HG03060 (cell line): ENCODE measurements at regions not wholly inside any gene's neighbourhood (a gene's known extent, or its start where the extent isn't known, plus 50 kb on each side); places are given as distances from the start of the nearest gene placed in this dataset.

Experiments used
- ATAC-seq: cut with Tn5 transposase; IDR thresholded peaks from one replicate; pipeline ENCODE4 v1.9.1; 2021; ENCODE audit warnings: low read depth, moderate number of reproducible peaks; ENCODE audit not compliant: unreplicated experiment

GRCh38 chr4:20302336-20302735, 50.6 kb downstream of the SLIT2 start:
- ATAC-seq = no peak

GRCh38 chr4:20305976-20306375, 54.3 kb downstream of the SLIT2 start:
- ATAC-seq = no peak

DNA sequence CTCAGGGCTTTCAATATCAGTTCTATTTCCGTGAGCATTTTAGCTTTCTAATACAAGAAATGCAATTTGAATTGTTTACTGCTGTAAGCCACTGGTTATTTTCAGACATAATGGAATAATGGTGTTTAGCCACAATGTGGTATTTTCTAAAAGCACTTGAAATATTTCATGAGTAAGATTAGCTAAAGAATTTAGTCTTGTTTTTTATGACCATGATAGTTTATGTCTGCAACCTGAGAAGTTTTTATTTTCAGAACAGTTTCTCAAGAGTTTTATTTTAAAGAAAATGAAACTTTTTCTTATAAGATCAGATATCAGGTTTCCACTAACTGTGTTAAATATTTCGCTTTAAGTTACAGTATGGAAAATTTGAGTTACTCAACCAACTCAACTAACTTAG, 60.2 kb downstream of the SLIT2 start:
- ATAC-seq = no peak

GRCh38 chr4:20313237-20314030, 61.7 kb downstream of the SLIT2 start:
- no peak for ATAC-seq

DNA sequence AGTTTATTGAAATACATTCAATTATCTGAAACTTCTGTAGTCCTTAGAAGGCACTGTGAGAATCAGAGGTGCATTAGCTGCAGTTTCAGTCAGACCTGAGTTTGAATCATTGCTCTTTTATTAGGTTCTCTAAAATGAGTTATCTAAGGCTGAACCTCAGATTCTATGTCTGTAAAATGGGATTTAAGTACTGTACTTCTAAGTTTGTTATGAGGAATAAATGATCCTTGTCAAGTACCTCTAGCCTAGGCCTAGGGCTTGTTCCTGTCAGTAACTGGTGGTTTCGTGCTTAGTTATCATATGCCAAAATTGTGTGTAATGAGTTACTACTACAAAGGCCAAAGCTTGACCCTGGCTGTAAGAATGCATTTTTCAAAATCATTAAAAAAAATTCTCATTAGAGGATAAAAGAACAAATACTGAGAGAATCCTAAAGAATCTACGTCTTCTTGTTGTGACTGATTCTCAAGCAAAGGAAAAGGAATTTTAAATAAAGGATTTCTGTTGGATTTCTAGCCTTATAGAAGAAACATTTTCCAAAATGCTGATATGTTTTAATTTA, 65.8 kb downstream of the SLIT2 start:
- ATAC-seq = no peak

DNA sequence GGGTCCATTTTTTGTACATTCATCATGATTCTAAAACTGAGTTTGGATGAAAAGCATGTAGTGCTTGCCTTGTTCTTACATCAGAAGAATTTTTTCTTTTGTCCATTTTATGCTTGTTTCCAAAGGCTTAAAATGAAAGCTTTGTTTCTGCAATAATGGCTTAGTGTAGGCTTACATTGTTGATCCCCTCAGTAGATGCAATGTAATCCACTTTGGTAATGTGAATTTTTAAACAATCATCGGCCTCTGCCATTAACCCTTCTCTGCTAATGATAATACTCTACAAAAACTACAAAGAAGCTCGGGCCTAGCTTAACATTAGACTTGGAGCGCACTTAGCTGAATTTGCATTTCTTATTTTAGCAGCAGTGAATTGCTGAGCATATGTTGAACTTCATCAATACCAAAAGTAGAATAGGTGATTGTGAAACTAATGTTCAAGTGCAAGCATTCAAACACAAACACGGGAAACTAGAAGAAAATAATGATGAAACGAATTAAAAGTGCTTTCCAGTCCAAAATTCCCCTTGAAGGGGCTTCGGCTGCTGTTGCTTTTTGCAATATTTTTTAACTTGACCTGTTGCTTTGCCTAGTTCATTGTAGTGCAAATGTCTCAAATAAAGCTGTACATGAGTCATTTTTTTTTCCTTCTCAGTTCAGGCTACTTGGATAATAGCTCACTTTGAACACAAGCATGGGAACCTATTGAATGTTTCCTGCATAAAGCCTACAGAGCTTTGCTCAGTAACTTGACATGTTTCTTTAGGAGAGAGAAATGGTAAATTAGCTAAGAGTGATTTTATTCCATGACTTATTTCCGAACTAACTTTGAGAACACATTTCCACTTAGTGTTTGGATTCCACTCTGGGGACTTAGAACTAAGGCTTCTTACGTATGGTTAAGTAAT, 66.5 kb downstream of the SLIT2 start:
- no peak for ATAC-seq

DNA sequence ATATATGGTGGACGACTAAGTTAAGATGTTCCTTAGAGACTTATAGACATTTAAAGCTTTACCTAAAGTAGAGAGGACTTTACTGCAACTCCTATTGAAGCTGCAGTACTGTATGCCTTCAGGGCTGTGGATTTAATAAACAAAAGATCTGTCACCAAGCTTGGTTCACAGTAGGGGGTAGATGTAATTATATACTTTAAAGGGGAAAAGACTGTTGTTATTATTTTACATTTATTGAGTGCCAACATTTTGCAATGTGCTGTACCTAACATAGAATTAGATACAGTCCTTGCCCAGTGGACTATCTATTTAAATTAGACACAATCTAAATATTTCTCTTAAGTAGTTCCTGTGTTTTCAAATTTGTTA, 67.2 kb downstream of the SLIT2 start:
- ATAC-seq = no peak

- ATAC-seq = no peak
Measured at GRCh38 chr4:20319825-20320612, 68.3 kb downstream of the SLIT2 start.

DNA sequence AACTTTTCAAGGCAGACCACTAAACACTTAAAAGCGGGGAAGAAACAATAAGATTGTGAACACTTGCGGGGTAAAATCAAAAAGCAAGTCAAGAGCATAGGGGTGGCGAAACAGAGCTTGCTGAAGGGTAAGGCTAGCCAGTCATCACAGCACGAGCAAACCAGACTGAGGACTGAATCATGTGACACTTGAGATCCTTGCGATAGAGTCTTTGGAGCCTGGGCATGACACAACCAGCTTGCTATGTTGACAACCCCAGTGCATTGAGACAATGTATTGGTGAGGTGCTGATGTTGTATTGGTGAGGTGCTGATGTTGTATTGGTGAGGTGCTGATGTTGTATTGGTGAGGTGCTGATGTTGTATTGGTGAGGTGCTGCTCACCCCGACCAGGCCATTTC, 72.3 kb downstream of the SLIT2 start:
- ATAC-seq = no peak

- ATAC-seq = no peak
Measured at GRCh38 chr4:20326460-20326859, 74.8 kb downstream of the SLIT2 start.

DNA sequence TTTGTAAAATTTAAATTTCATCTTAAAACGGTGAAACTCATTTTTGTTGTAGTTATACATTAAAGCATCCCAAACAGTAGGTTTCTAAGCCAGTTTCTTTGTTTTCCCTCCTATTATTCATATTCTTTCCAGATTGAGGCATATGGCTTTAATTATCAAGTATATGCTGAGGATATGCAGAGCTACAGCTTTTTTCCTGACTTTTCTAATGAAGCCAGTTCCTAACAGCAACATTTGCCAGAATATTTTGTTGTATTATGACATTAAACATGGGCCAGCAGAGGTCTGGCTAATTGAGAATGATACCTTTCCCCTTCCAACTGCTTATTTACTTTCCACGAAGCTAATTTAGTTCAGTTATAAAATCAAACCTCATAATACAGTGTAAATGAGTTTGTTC, 75.3 kb downstream of the SLIT2 start:
- ATAC-seq = no peak

DNA sequence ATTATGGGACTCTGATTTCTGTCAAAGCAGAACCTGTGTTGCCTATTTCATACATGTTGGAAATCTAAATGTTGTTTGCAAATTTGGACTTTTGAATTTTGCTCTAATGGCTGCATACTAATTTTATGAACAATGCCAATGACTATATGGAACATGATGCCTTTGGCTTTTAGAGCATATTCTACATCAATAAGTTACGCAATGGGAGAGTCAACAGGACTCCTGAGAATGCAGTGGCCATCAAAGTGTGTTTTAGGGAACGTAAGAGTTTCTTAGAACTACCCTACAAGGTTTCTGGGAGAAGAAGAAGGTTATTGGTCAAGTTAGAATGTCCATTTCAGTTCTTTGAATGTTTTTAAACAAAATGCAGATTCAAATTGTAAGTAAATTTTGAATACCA, 76.1 kb downstream of the SLIT2 start:
- ATAC-seq = no peak

- ATAC-seq = no peak
Measured at GRCh38 chr4:20331642-20332041, 79.9 kb downstream of the SLIT2 start.

GRCh38 chr4:20333141-20333715, 81.5 kb downstream of the SLIT2 start:
- ATAC-seq = no peak

GRCh38 chr4:20337261-20337664, 85.6 kb downstream of the SLIT2 start:
- no peak for ATAC-seq

DNA sequence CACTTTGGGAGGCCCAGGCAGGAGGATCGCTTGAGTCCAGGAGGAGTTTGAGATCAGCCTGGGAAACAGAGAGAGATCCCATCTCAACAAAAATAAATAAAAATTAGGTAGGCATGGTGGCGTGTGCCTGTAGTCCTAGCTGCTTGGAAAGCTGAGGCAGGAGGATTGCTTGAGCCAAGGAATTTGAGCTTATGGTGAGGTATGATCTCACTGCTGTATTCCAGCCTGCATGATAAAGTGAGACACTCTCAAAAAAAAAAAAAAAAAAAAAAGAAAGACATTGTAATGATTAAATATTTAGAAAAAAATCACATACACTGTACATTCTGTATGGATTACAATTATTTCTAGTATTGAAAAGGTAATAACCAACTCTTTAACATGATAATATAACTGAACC, 87.1 kb downstream of the SLIT2 start:
- no peak for ATAC-seq

GRCh38 chr4:20341134-20341738, 89.5 kb downstream of the SLIT2 start:
- ATAC-seq = no peak

- no peak for ATAC-seq
Measured at GRCh38 chr4:20347531-20347930, 95.8 kb downstream of the SLIT2 start.

GRCh38 chr4:20348411-20348810, 96.7 kb downstream of the SLIT2 start:
- no peak for ATAC-seq
